ENCODE measurements at regions not wholly inside any gene's neighbourhood (a gene's known extent, or its start where the extent isn't known, plus 50 kb on each side); places are given as distances from the start of the nearest gene placed in this dataset.

DNA sequence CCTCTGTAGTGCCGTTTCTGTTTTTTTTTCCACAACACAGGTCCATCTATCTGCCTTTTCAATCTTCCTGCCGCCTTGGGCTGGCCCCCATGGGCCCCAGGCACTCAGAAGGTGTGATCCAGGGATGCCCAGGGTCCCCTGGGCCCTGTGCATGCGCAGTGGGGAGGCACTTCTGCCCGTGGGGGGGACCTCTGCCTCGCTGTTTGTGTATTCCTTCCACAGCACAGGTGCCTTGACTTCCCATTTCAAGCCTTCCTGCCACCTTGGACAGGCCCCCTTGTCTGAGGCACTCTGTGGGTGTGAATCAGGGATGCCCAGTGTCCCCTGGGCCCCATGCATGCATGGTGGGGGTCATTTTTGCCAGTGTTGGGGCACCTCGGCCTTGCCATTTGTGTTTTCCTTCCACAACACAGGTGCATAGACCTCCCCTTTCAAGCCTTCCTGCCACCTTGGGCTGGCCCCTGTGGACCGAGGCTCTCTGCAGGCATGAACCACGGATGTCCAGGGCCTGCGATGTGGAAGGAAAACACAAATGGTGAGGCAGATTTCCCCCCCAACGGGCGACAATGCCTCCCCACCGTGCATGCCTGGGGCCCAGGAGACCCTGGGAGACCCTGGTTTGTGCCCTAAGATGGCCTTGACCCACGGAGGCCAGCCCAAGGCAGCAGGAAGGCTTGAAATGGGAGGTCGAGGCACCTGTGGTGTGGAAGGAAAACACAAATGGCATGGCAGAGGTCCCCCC lies 366.5 kb downstream of the ALG10 start:
- TF ChIP-seq, protein P1, sequence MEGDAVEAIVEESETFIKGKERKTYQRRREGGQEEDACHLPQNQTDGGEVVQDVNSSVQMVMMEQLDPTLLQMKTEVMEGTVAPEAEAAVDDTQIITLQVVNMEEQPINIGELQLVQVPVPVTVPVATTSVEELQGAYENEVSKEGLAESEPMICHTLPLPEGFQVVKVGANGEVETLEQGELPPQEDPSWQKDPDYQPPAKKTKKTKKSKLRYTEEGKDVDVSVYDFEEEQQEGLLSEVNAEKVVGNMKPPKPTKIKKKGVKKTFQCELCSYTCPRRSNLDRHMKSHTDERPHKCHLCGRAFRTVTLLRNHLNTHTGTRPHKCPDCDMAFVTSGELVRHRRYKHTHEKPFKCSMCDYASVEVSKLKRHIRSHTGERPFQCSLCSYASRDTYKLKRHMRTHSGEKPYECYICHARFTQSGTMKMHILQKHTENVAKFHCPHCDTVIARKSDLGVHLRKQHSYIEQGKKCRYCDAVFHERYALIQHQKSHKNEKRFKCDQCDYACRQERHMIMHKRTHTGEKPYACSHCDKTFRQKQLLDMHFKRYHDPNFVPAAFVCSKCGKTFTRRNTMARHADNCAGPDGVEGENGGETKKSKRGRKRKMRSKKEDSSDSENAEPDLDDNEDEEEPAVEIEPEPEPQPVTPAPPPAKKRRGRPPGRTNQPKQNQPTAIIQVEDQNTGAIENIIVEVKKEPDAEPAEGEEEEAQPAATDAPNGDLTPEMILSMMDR (IDR thresholded peaks at IDR 0.05; ENCODE audit: low read depth, low read length): no peak
- H3K4me3 ChIP-seq (ENCODE audit: low read depth, low read length): no peak overlapping the region

DNA sequence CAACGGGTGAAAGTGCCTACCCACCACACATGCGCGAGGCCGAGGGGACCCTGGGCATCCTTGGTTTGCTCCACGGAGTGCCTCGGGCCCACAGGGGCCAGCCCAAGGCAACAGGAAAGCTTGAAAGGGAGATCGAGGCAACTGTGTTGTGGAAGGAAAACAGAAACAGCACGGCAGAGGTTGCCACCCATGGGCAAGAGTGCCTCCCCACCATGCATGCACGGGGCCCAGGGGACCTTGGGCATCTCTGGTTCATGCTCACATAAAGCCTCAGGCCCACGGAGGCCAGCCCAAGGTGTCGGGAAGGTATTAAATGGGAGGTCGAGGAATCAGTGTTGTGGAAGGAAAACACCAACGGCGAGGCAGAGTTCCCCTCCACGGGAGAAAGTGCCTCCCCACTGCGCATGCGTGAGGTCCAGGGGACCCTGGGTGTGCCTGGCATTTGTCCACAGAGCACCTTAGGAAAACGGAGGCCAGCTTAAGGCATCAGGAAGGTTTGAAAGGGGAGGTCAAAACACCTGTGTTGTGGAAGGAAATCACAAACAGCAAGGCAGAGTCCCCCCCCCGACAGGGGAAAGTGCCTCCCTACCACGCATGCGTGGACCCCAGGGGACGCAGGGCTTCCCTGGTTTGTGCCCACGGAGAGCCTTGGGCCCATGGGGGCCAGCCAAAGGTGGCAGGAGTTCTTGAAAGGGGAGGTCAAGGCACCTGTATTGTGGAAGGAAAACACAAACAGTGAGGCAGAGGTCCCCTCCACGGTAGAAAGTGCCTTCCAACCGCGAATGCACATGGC lies 367.3 kb downstream of the ALG10 start:
- TF ChIP-seq, protein P1 (IDR thresholded peaks at IDR 0.05; ENCODE audit: low read depth, low read length): no peak
- H3K4me3 ChIP-seq (ENCODE audit: low read depth, low read length): no peak overlapping the region

DNA sequence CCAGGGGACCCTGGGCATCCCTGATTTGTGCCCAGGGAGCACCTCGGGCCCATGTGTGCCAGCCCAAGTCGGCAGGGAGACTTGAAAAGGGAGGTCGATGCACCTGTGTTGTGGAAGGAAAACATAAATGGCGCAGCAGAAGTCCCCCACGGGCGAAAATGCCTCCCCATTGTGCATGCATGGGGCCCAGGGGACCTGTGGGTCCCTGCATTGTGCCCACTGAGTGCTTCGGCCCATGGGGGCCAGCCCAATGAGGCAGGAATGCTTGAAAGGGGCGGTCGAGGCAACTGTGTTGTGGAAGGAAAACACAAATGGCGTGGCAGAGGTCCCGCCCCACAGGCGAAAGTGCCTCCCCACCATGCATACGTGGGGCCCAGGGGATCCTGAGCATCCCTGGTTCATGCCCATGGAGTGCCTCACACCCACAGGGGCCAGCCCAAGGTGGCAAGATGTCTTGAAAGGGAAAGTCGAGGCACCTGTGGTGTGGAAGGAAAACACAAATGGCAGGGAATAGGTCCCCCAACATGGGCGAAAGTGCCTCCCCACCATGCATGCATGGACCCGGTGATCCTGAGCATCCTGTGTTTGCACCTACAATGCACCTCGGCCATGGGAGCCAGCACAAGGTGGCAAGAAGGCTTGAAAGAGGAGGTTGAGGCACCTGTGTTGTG lies 368.0 kb downstream of the ALG10 start:
- TF ChIP-seq, protein P1 (IDR thresholded peaks at IDR 0.05; ENCODE audit: low read depth, low read length): no peak
- H3K4me3 ChIP-seq (ENCODE audit: low read depth, low read length): no peak overlapping the region

DNA sequence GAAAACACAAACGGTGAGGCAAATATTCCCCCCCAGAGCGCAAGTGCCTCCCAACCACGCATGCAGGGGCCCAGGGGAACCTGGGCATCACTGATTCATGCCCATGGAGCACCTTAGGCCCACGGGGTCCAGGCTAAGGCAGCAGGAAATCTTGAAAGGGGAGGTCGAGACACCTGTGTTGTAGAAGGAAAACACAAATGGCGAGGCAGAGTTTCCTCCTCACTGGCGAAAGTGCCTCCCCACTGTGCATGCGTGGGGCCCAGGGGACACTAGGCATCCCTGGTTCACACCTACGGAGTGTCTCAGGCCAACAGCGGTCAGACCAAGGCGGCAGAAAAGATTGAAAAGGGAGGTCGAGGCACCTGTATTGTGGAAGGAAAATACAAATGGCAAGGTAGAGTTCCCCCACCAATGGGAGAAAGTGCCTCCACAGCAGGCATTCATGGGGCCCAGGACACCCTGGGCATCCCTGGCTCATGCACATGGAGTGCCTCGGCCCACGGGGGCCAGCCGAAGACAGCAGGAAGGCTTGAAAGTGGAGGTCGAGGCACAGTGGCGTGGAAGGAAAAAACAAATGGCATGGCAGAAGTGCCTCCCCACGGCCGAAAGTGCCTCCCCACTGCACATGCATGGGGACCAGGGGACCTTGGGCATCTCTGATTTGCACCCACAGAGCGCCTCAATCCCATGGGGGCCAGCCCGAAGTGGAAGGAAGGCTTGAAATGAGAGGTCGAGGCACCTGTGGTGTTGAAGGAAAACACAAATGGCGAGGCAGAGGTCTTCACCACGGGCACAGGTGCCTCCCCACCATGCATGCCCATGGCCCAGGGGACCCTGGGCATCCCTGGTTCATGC lies 368.8 kb downstream of the ALG10 start:
- no peak overlapping the region for H3K4me3 ChIP-seq (ENCODE audit: low read depth, low read length)
- TF ChIP-seq, protein P1 (IDR thresholded peaks at IDR 0.05; ENCODE audit: low read depth, low read length): no peak

DNA sequence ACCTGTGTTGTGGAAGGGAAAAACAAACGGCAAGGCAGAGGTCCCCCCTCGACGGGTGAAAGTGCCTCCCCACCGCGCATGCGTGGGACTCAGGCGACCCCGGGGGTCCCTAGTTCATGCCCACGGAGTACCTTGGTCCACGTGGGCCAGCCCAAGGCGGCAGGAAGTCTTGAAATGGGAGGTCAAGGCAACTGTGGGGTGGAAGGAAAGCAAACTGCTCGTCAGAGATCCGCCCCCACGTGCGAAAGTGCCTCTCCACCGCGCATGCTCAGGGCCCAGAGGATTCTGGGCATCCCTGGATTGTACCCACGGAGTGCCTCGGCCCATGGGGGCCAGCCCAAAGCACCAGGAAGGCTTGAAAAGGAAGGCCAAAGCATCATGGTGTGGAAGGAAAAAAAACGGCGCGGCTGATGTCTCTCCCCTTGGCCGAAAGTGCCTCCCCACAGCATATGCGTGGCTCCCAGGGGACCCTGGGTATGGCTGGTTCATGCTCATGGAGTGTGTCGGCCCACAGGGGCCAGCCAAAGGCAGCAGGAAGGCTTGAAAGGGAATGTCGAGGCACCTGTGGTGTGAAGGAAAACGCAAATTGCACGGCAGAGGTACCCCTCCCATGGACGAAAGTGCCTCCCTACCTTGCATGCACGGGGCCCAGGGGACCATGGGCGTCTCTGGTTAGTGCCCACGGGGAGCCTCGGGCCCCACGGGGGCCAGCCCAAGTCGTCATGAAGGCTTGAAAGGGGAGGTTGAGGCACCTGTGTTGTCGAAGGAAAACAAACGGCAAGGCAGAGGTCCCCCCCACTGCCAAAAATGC lies 369.7 kb downstream of the ALG10 start:
- TF ChIP-seq, protein P1 (IDR thresholded peaks at IDR 0.05; ENCODE audit: low read depth, low read length): no peak

DNA sequence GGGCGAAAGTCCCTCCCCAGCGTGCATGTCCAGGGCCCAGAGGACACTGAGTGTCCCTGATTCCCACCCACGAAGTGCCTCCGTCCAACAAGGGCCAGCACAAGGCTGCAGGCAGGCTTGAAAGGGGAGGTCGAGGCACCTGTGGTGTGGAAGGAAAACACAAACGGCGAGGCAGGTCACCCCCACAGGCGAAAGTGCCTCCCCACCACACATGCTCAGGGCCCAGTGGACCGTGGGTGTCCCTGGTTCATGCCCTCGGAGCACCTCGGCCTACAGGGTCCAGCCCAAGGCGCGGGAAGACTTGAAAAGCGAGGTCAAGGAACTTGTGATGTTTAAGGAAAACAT lies 370.4 kb downstream of the ALG10 start:
- TF ChIP-seq, protein P1 (IDR thresholded peaks at IDR 0.05; ENCODE audit: low read depth, low read length): no peak
- no peak overlapping the region for H3K4me3 ChIP-seq (ENCODE audit: low read depth, low read length)

More for the DNA sequence above, 369.7 kb downstream of the ALG10 start:
- H3K4me3 ChIP-seq (ENCODE audit: low read depth, low read length): no peak overlapping the region
